AG04449 (cell line): ENCODE measurements at regions not wholly inside any gene's neighbourhood (a gene's known extent, or its start where the extent isn't known, plus 50 kb on each side); places are given as distances from the start of the nearest gene placed in this dataset.

Source experiments
- CTCF ChIA-PET: fragments of 350-600 bp; formaldehyde crosslinking; extraction: SDS; loops from one replicate; lab custom pipeline; 2021; ENCODE audit warnings: antibody characterized with exemption; lab: Yijun Ruan, JAX
- POLR2A ChIA-PET: fragments of 400-600, 350-600 bp; formaldehyde crosslinking; extraction: SDS; loops from one replicate; lab custom pipeline; 2020; ENCODE audit warnings: antibody characterized with exemption, inconsistent platforms; lab: Yijun Ruan, JAX
- DNase-seq: peaks from one replicate; pipeline ENCODE4 v3.0.0-alpha.2; 2010; ENCODE audit warnings: low read depth, low spot score
- H3K4me3 ChIP-seq: 2 replicates; pipeline ENCODE4 v1.5.1; 2011; ENCODE audit warnings: low read depth, mild to moderate bottlenecking, control low read depth, low read length
- CTCF ChIP-seq: IDR thresholded peaks from one replicate; pipeline ENCODE4 v1.5.1; 2011; ENCODE audit warnings: mild to moderate bottlenecking, moderate library complexity, low read length, control low read depth, inconsistent platforms; ENCODE audit not compliant: insufficient read depth; ENCODE audit errors: missing control alignments

- ChIA-PET CTCF (interaction anchor here (1.4 kb wide), 1 partner anchor 21 kb away, joined by 3 read pairs; no protein-coding TSS in a partner anchor), POLR2A (no interaction called here)
- no peak overlapping the region for H3K4me3 ChIP-seq
- no peak for TF ChIP-seq CTCF
- DNase-seq = no peak
These were observed 66.4 kb upstream of the SCIN start for GRCh38 chr7:12504149-12504548.

GRCh38 chr7:12508005-12508404 is 62.5 kb upstream of the SCIN start:
- CTCF ChIA-PET = no interaction called here
- POLR2A ChIA-PET = no interaction called here

GRCh38 chr7:12508554-12508953 is 62.0 kb upstream of the SCIN start:
- no peak for DNase-seq
- POLR2A ChIA-PET = no interaction called here
- TF ChIP-seq CTCF = no peak
- no peak overlapping the region for H3K4me3 ChIP-seq
- CTCF ChIA-PET = no interaction called here

More at GRCh38 chr7:12508005-12508404, 62.5 kb upstream of the SCIN start:
- H3K4me3 ChIP-seq = no peak overlapping the region
- no peak for DNase-seq
- no peak for TF ChIP-seq CTCF

- TF ChIP-seq CTCF = no peak
- POLR2A ChIA-PET = no interaction called here
- no peak overlapping the region for H3K4me3 ChIP-seq
- CTCF ChIA-PET = no interaction called here
- no peak for DNase-seq
These were observed 53.1 kb upstream of the SCIN start for GRCh38 chr7:12517451-12517850.

- CTCF ChIA-PET = interaction anchor here (2.0 kb wide), 1 partner anchor 105 kb away, joined by 9 read pairs; no protein-coding TSS in a partner anchor
- POLR2A ChIA-PET = no interaction called here
- TF ChIP-seq CTCF = peak; percentile 47
- H3K4me3 ChIP-seq = no peak overlapping the region
- DNase-seq = no peak
These were observed 51.4 kb upstream of the SCIN start for GRCh38 chr7:12518920-12519681.

GRCh38 chr7:12519682-12520009 is 50.9 kb upstream of the SCIN start:
- no peak overlapping the region for H3K4me3 ChIP-seq
- no peak for DNase-seq
- ChIA-PET POLR2A (no interaction called here), CTCF (interaction anchor here (2.0 kb wide), 1 partner anchor 104 kb away, joined by 9 read pairs; no protein-coding TSS in a partner anchor)
- no peak for TF ChIP-seq CTCF
